T-helper 17 cell (primary cell): ENCODE measurements at regions not wholly inside any gene's neighbourhood (a gene's known extent, or its start where the extent isn't known, plus 50 kb on each side); places are given as distances from the start of the nearest gene placed in this dataset.

Experiments used
- ATAC-seq: fragments of 150-1000 bp; cut with Tn5 transposase; 2 replicates; pipeline ENCODE4 v1.10.0; 2021; ENCODE audit warnings: mild to moderate bottlenecking, moderate library complexity
- DNase-seq, 3 donors: peaks; one replicate each; pipeline versions ENCODE4 v3.0.0 to v3.0.0-alpha.2; 2020 to 2021
- H3K9me3 ChIP-seq: one replicate; pipeline ENCODE4 v1.7.0; 2013; ENCODE audit warnings: low read length, mild to moderate bottlenecking; ENCODE audit not compliant: control insufficient read depth, poor library complexity, severe bottlenecking
- H3K27ac Mint-ChIP-seq: one replicate; pipeline ENCODE4 v1.8.0; 2022; ENCODE audit warnings: mild to moderate bottlenecking, moderate library complexity, mixed read lengths
- H3K27me3 Mint-ChIP-seq: one replicate; pipeline ENCODE4 v1.8.0; 2022; ENCODE audit warnings: mixed read lengths
- H3K36me3 Mint-ChIP-seq: one replicate; pipeline ENCODE4 v1.8.0; 2022; ENCODE audit warnings: low read depth, mixed read lengths
- H3K4me1 Mint-ChIP-seq: one replicate; pipeline ENCODE4 v1.8.0; 2022; ENCODE audit warnings: mild to moderate bottlenecking, mixed read lengths
- H3K4me3 Mint-ChIP-seq: one replicate; pipeline ENCODE4 v1.8.0; 2022; ENCODE audit warnings: mild to moderate bottlenecking, moderate library complexity, mixed read lengths

DNA sequence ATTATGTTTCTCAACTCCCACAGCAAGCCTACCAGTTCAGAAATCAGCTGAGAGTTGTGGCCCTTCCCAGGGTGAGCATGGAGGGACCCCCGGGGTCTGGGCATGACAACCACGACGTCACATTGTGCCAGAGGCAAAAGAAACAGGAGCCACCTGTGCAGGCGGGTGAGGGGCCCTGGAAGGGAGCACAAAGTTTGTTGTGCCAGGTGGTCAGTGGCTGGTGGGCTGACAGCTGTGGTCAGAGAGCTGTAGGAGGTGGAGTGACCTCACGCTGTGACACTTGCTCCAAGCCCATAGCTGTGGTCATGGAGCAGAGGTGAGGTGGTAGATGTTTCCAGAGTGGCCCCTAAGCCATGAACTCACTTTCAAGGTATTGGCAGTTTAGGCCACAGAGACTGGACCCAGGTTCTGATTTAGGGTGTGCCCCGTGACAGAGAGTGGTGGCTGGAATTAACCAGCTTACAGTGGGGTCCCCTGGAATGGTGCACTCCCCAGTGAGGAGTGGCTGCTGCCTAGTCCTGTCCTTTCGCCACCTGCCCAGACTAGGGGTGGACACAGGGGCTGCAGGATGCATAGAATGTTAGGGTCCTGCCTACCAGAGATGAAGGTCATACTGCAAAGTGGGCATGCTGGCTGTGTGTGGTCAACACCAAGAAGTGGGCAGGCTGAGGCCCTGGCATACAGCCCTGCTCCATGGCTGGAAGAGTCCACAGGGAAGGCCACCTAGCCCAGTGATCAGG is 136.4 kb downstream of the GLI2 start:
- ATAC-seq = no peak
- Mint-ChIP-seq H3K27me3 (peaks cover 58% of the 10 kb centered on the region), H3K4me3 (no peak overlapping the region), H3K27ac (no peak overlapping the region), H3K4me1 (peaks cover 3% of the 10 kb centered on the region), H3K36me3 (peaks cover 3% of the 10 kb centered on the region)
- no peaks in the 10 kb centered on the region for H3K9me3 ChIP-seq
- DNase-seq = no peak

- no peak overlapping the region for H3K4me3 Mint-ChIP-seq
- DNase-seq (no peak), ATAC-seq (no peak)
- no peaks in the 10 kb centered on the region for H3K4me1 Mint-ChIP-seq
- H3K27me3 Mint-ChIP-seq = peaks cover 50% of the 10 kb centered on the region
- no peak overlapping the region for H3K27ac Mint-ChIP-seq
- H3K9me3 ChIP-seq = no peaks in the 10 kb centered on the region
- no peaks in the 10 kb centered on the region for H3K36me3 Mint-ChIP-seq
Observed at GRCh38 chr2:120873958-120874887, 138.6 kb downstream of the GLI2 start.

DNA sequence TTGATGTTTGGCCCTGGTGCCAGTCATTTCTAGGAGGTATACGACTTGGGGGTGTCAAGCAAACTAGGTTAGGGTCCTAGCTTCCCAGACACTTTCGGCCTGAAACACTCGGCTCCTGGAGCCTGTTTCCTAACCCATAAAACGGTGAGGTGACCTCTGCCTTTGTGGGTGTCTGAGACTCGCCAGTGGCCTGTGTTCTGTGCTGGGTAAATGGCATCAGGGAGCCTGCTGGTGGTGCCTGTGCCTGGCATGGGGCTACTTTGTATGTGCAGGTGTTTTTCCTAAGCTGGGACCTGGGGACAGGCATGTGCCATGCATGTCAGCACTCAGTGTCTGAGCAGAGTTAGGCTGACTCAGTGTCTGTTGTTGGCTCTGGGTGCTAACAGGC is 139.2 kb downstream of the GLI2 start:
- peaks cover 49% of the 10 kb centered on the region for H3K27me3 Mint-ChIP-seq
- no peaks in the 10 kb centered on the region for H3K4me1 Mint-ChIP-seq
- ATAC-seq = no peak
- no peaks in the 10 kb centered on the region for H3K9me3 ChIP-seq
- no peak overlapping the region for H3K4me3 Mint-ChIP-seq
- H3K27ac Mint-ChIP-seq = no peak overlapping the region
- DNase-seq = no peak
- no peaks in the 10 kb centered on the region for H3K36me3 Mint-ChIP-seq

DNA sequence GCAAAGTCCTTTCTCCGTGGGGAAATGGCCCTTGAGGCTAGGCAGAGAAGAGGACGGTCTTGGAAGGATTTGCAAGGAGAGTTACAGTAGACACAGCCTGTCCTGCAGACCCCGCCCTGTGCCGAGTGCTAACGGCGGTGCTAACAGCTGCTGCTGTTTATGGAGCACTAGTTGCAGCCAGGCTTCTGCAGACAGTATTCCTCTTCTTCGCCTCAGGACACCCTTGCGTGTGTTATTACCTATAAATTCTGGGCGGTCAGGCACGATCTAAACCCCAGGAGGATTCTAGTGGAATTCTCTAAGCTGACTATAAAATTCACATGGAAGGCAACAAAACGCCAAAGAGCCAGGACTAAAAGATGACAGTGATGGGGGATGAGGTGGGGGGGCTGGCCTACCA is 139.8 kb downstream of the GLI2 start:
- H3K27me3 Mint-ChIP-seq = peaks cover 49% of the 10 kb centered on the region
- H3K4me1 Mint-ChIP-seq = no peaks in the 10 kb centered on the region
- no peak overlapping the region for H3K27ac Mint-ChIP-seq
- H3K9me3 ChIP-seq = no peaks in the 10 kb centered on the region
- no peaks in the 10 kb centered on the region for H3K36me3 Mint-ChIP-seq
- DNase-seq = no peak
- no peak for ATAC-seq
- no peak overlapping the region for H3K4me3 Mint-ChIP-seq

DNA sequence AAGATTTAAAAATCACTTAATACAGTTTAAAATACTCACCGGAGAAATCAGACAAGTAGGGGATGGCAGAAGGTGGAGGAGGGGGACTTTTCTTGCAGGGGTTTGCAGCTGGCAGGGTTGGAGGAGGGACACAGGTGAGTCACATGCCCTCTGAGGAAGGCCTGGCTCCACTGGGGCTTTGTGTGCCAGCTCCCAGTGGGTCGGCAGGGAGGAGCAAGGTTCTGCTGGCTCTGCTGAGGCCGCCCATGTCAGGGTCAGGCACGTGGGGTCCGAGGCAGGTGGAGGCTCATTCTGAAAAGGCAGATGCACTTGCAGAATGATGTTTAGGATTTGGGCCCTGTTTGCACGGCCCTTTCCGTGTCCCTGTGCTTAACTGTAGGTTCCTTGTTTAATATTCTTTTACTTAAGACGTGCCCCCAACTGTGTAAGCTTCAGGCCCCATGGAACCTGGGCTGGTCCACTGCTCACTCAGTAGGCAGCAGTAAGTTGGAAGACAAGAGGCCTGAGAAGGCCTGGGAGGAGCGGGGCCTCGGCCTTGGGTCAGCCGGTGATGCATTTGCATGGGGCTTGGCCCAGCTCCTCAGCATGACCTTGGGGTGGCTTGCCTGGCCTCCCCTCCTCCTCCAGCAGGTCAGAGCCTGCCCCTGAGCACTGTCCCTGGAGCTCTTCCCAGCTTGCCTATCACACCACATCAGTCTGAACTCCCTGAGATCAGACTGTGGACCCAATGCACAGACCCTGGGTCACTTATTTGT is 141.0 kb downstream of the GLI2 start:
- Mint-ChIP-seq H3K27me3 (peaks cover 42% of the 10 kb centered on the region), H3K27ac (no peak overlapping the region), H3K4me3 (no peak overlapping the region), H3K4me1 (no peaks in the 10 kb centered on the region), H3K36me3 (no peaks in the 10 kb centered on the region)
- no peaks in the 10 kb centered on the region for H3K9me3 ChIP-seq
- ATAC-seq (no peak), DNase-seq (no peak)

DNA sequence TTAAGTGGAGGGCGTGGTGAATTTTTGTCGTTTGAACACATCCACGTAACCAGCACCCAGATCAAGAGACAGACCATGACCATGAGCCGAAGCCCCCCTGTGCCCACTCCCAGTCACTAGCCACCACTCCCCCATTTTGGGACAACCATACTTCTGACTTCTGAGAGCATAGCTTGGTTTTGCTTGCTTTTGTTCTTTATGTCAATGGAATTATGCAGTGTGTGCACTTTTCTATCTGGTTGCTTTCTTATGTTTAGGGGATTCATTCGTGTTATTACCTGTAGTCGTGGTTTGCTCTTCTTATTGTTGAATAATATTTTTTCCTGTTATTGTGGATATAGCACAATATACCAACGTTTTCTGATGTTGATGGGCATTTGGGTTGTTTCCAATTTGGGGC is 141.7 kb downstream of the GLI2 start:
- H3K4me3 Mint-ChIP-seq = no peak overlapping the region
- no peak for ATAC-seq
- H3K27me3 Mint-ChIP-seq = peaks cover 37% of the 10 kb centered on the region
- DNase-seq = no peak
- H3K36me3 Mint-ChIP-seq = no peaks in the 10 kb centered on the region
- no peaks in the 10 kb centered on the region for H3K9me3 ChIP-seq
- H3K4me1 Mint-ChIP-seq = no peaks in the 10 kb centered on the region
- H3K27ac Mint-ChIP-seq = no peak overlapping the region

GRCh38 chr2:120878970-120879369 is 143.3 kb downstream of the GLI2 start:
- no peak for DNase-seq
- H3K27me3 Mint-ChIP-seq = peaks cover 35% of the 10 kb centered on the region
- H3K9me3 ChIP-seq = no peaks in the 10 kb centered on the region

DNA sequence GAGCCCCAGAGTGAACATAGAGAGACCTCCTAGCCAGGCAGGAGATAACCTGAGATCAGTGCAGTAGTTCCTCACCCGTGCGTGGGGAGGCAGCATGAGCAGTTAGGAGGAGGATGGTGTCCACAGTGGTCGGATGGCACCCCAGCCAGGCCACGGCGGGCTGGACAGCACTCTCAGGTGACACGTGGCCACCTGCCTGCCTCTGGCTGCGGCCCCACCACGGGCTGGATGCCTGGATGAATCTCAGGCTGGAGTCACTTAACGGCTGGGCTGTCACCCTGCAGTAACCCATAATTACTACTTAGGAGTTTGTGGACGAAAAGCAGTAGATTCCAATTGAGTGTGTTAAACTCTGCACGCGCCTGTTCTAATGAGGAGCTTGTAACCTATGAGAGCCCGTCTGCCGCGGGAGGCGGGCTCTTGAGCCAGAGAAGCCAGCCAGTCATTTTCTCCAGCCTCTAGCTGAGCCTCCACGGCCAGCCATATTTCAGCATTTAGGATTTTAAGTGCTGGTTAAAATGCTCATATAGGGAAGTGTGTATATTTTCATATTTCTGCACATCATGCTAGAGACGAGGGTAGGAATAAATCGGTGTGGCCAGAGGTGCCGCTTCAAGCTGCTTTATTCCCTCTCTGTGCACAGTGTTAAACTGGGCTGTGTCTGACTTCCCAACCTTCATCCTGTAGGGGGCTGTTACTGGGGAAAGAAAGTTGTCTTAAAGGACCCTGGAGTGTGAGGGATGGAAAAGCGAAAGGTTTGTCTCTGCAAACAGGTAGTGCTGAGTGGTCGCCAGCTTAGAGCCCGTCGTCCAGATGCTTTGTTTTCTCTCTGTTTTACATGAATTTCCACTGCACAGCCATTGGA is 144.0 kb downstream of the GLI2 start:
- Mint-ChIP-seq H3K27me3 (peaks cover 36% of the 10 kb centered on the region), H3K27ac (no peak overlapping the region), H3K36me3 (no peaks in the 10 kb centered on the region)

More at GRCh38 chr2:120878970-120879369, 143.3 kb downstream of the GLI2 start:
- no peak for ATAC-seq
- Mint-ChIP-seq H3K36me3 (no peaks in the 10 kb centered on the region), H3K27ac (no peak overlapping the region), H3K4me3 (no peak overlapping the region), H3K4me1 (no peaks in the 10 kb centered on the region)

DNA sequence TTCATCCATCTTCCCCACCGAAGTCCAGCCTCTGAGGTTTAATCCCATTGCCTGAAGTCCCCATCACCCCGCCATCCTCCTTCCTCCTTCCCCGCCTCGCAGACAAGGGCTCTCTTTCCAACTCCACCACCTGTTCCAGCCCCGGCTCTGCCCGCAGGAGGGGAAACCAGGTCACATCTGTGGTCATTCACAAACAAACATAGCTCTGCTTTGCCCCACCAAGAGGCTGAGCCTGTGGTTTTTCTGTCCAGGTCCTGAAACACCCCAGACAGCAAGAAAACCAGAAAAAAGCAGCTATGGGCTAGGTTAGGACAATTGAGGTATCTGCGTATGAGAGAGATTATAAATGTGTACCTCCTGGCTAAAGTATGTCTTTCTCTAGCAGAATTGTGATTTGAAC is 144.7 kb downstream of the GLI2 start:
- H3K27me3 Mint-ChIP-seq = peaks cover 41% of the 10 kb centered on the region

More for the DNA sequence above, 144.0 kb downstream of the GLI2 start:
- ATAC-seq = no peak
- Mint-ChIP-seq H3K4me3 (no peak overlapping the region), H3K4me1 (no peaks in the 10 kb centered on the region)
- H3K9me3 ChIP-seq = no peaks in the 10 kb centered on the region
- DNase-seq = no peak

DNA sequence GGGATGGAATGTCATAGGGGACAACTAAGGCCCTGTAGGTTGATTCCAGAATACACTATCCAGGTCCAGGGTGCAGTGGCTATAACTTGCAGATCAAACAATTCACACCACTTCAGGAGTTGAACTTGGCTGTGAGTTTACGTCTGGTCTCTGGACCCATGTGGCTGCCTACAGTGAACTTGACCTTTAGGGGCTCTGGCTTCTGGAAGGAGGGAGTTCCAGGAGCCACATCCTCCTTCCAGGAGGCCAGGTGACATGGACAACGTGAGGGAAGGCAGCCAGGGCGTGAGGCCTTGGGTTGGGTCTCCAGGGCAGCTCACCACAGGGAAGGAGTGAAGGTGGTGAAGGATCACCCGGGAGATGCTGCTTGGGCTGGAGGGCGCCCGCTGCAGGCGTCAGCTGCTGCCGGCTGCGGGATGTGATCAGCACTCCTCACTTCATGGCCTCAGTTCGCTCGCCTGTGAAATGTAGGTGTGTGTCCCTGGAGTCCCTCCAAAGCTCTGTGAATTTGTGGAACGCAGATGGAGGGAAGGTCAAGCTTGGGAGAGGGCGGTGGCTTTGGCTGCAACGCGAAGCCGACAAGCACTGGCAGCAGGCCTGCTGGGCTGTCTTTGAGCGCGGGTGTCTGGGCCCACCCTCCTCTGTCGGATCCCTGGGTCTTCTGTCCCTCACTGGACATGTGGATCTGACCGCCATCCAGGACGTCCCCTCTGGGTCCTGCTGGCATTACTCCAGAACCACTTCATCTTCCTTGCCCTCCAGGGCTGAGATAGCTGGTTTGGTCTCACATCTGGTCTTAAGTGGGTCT is 146.5 kb downstream of the GLI2 start:
- ATAC-seq = no peak
- Mint-ChIP-seq H3K27me3 (peaks cover 46% of the 10 kb centered on the region), H3K4me1 (no peaks in the 10 kb centered on the region), H3K4me3 (no peak overlapping the region), H3K27ac (no peak overlapping the region), H3K36me3 (no peaks in the 10 kb centered on the region)
- no peak for DNase-seq
- H3K9me3 ChIP-seq = no peaks in the 10 kb centered on the region

More for the DNA sequence above, 144.7 kb downstream of the GLI2 start:
- DNase-seq (no peak), ATAC-seq (no peak)
- no peaks in the 10 kb centered on the region for H3K4me1 Mint-ChIP-seq
- peak overlapping the region; percentile 9 for H3K4me3 Mint-ChIP-seq
- no peaks in the 10 kb centered on the region for H3K9me3 ChIP-seq
- H3K27ac Mint-ChIP-seq = no peak overlapping the region
- no peaks in the 10 kb centered on the region for H3K36me3 Mint-ChIP-seq

GRCh38 chr2:120883607-120884440 is 148.2 kb downstream of the GLI2 start:
- H3K4me1 Mint-ChIP-seq = no peaks in the 10 kb centered on the region
- H3K36me3 Mint-ChIP-seq = no peaks in the 10 kb centered on the region
- peaks cover 41% of the 10 kb centered on the region for H3K27me3 Mint-ChIP-seq
- no peak for ATAC-seq
- H3K4me3 Mint-ChIP-seq = no peak overlapping the region
- H3K27ac Mint-ChIP-seq = no peak overlapping the region
- DNase-seq = no peak
- no peaks in the 10 kb centered on the region for H3K9me3 ChIP-seq
